PC-3 (cell line): ENCODE measurements at regions not wholly inside any gene's neighbourhood (a gene's known extent, or its start where the extent isn't known, plus 50 kb on each side); places are given as distances from the start of the nearest gene placed in this dataset.
"Not testable (repeated sequence)": the region's sequence is repeated elsewhere in the genome, so short reads cannot be mapped to it uniquely, and the experiment has no call there.

ENCODE experiments used
- ATAC-seq: fragments of 200-7000 bp; cut with Tn5 transposase; 2 replicates; pipeline ENCODE4 v1.9.1; 2020; ENCODE audit warnings: mild to moderate bottlenecking, moderate library complexity
- BruUV-seq: library from RNA; stranded (reverse); fragments of 400-500 nt; replicated peaks from 2 replicates; lab custom pipeline; 2021; lab: Mats Ljungman, UMichigan
- CTCF ChIA-PET: fragments of 300-600 bp; sonication (Branson Sonifier 250); formaldehyde crosslinking; loops from one replicate; lab custom pipeline; 2022; ENCODE audit warnings: antibody characterized with exemption; lab: Charles Lee
- POLR2A ChIA-PET: fragments of 300-600 bp; sonication (Branson Sonifier 250); formaldehyde crosslinking; loops from one replicate; lab custom pipeline; 2022; ENCODE audit warnings: antibody characterized with exemption; ENCODE audit not compliant: unreplicated experiment; lab: Charles Lee
- DNase-seq: peaks from one replicate; pipeline ENCODE4 v3.0.0-alpha.2; 2015
- H2AFZ ChIP-seq: fragments of 300-600 bp; sonication (generic); 2 replicates; pipeline ENCODE4 v1.6.0; 2016; ENCODE audit warnings: antibody characterized with exemption, low read length
- H3F3A ChIP-seq: fragments of 300-600 bp; sonication (generic); one replicate; pipeline ENCODE4 v1.6.0; 2017; ENCODE audit warnings: antibody characterized with exemption, low read length, control low read depth, mild to moderate bottlenecking; ENCODE audit not compliant: unreplicated experiment
- H3K27ac ChIP-seq: fragments of 300-600 bp; sonication (generic); 2 replicates; pipeline ENCODE4 v1.5.1; 2016; ENCODE audit warnings: mild to moderate bottlenecking, low read length
- H3K27me3 ChIP-seq: fragments of 300-600 bp; sonication (generic); 2 replicates; pipeline ENCODE4 v1.6.1; 2016; ENCODE audit warnings: low read length, mixed read lengths
- H3K36me3 ChIP-seq: fragments of 300-600 bp; sonication (generic); 2 replicates; pipeline ENCODE4 v1.6.1; 2016; ENCODE audit warnings: low read depth, mixed run types, low read length, mixed read lengths
- H3K4me1 ChIP-seq: fragments of 300-600 bp; sonication (generic); 2 replicates; pipeline ENCODE4 v1.5.1; 2016; ENCODE audit warnings: low read length; ENCODE audit not compliant: insufficient read depth
- H3K4me2 ChIP-seq: fragments of 300-600 bp; sonication (generic); 2 replicates; pipeline ENCODE4 v1.6.0; 2016; ENCODE audit warnings: low read length
- H3K4me3 ChIP-seq: fragments of 300-600 bp; sonication (generic); 2 replicates; pipeline ENCODE4 v1.5.1; 2016; ENCODE audit warnings: mild to moderate bottlenecking, low read length, mixed read lengths
- H3K79me2 ChIP-seq: fragments of 300-600 bp; sonication (generic); 2 replicates; pipeline ENCODE4 v1.6.1; 2017; ENCODE audit warnings: low read length, mixed read lengths
- H3K9ac ChIP-seq: fragments of 300-600 bp; sonication (generic); 2 replicates; pipeline ENCODE4 v1.6.0; 2016; ENCODE audit warnings: mild to moderate bottlenecking, low read length
- H3K9me2 ChIP-seq: fragments of 300-600 bp; sonication (generic); replicated peaks from 2 replicates; pipeline ENCODE4 v1.6.1; 2016; ENCODE audit warnings: mixed run types, low read length, mixed read lengths
- H3K9me3 ChIP-seq: fragments of 300-600 bp; sonication (generic); 2 replicates; pipeline ENCODE4 v1.6.1; 2016; ENCODE audit warnings: low read length, mixed read lengths
- H4K20me1 ChIP-seq: fragments of 300-600 bp; sonication (generic); 2 replicates; pipeline ENCODE4 v1.6.1; 2016; ENCODE audit warnings: low read length, mixed read lengths
- CTCF ChIP-seq: fragments of 300-600 bp; sonication (generic); conservative IDR thresholded peaks from 2 replicates; pipeline ENCODE4 v1.5.1; 2017; ENCODE audit warnings: antibody characterized with exemption, low read depth, mild to moderate bottlenecking, low read length
- EZH2 ChIP-seq: fragments of 300-600 bp; sonication (generic); IDR thresholded peaks from one replicate; pipeline ENCODE4 v1.6.1; 2017; ENCODE audit warnings: antibody characterized with exemption, mild to moderate bottlenecking, low read length; ENCODE audit not compliant: unreplicated experiment
- EZH2phosphoT487 ChIP-seq: fragments of 300-600 bp; sonication (generic); IDR thresholded peaks from 2 replicates; pipeline ENCODE4 v1.6.1; 2018; ENCODE audit warnings: mild to moderate bottlenecking, antibody characterized with exemption, low read length, borderline replicate concordance
- intact Hi-C: fragments of 100-400 bp; cut with micrococcal nuclease; formaldehyde crosslinking; loops from 2 replicates; pipeline ENCODE4 v1.9.0; 2023

DNA sequence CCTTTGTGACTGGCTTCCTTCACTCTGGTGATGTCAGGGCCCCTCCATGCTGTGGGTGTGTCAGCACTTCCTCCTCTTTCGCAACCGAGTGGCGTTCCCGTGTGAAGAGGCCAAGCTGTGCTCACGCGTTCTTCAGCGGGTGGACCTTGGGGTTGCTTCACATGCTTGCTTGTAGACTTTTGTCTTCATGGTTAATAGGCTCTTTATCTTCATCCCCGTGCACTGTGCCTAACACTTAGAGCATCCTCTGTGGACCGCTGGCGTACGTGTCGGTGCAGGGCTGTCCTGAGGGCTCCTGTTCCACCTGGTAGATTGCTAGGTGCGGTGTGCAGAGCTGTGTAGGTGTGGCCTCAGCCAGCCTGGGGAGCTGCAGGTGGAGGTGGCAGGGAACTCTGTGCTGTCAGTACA is 182.3 kb downstream of the OR4M2 start:
- ChIA-PET CTCF (no interaction called here), POLR2A (no interaction called here)
- Histone ChIP-seq H3K79me2 (no peaks in the 10 kb centered on the region), H3K4me1 (no peaks in the 10 kb centered on the region), H3K4me2 (no peak overlapping the region), H4K20me1 (no peaks in the 10 kb centered on the region), H3K27ac (no peak overlapping the region), H3K9me2 (no peaks in the 10 kb centered on the region), H3K27me3 (no peaks in the 10 kb centered on the region), H3K9ac (no peak overlapping the region), H3F3A (no peaks in the 10 kb centered on the region), H3K9me3 (peaks cover 11% of the 10 kb centered on the region), H2AFZ (no peak overlapping the region), H3K4me3 (no peak overlapping the region), H3K36me3 (no peaks in the 10 kb centered on the region)
- ATAC-seq (no peak), DNase-seq (no peak)
- TF ChIP-seq EZH2phosphoT487 (no peak), EZH2 (no peak), CTCF (no peak)
- no TSS peak for BruUV-seq
- intact Hi-C loops = no loop called here

GRCh38 chr15:22263738-22264137 is 183.4 kb downstream of the OR4M2 start:
- no TSS peak for BruUV-seq
- no peak overlapping the region for H3K27ac ChIP-seq
- no peaks in the 10 kb centered on the region for H3K9me2 ChIP-seq
- no peaks in the 10 kb centered on the region for H3K4me1 ChIP-seq
- H3K9ac ChIP-seq = no peak overlapping the region
- CTCF ChIA-PET = no interaction called here
- H3K36me3 ChIP-seq = no peaks in the 10 kb centered on the region
- ATAC-seq (no peak), DNase-seq (no peak)
- no peaks in the 10 kb centered on the region for H4K20me1 ChIP-seq
- H3K79me2 ChIP-seq = no peaks in the 10 kb centered on the region
- H3K4me3 ChIP-seq = no peak overlapping the region
- no peaks in the 10 kb centered on the region for H3K27me3 ChIP-seq
- H2AFZ ChIP-seq = no peak overlapping the region
- POLR2A ChIA-PET = no interaction called here
- H3F3A ChIP-seq = no peaks in the 10 kb centered on the region
- H3K4me2 ChIP-seq = no peak overlapping the region
- intact Hi-C loops = no loop called here
- H3K9me3 ChIP-seq = peaks cover 16% of the 10 kb centered on the region
- TF ChIP-seq CTCF = no peak
- TF ChIP-seq EZH2phosphoT487 = no peak
- TF ChIP-seq EZH2 = no peak

- POLR2A ChIA-PET, H3K4me1 ChIP-seq, H3K4me2 ChIP-seq, H3K9ac ChIP-seq, H3F3A ChIP-seq, intact Hi-C loops, H3K36me3 ChIP-seq, H3K27me3 ChIP-seq, BruUV-seq, ATAC-seq, H2AFZ ChIP-seq, H3K79me2 ChIP-seq, DNase-seq, H3K4me3 ChIP-seq, H4K20me1 ChIP-seq, H3K9me2 ChIP-seq, H3K27ac ChIP-seq, CTCF ChIA-PET: not testable (repeated sequence)
- peaks cover 16% of the 10 kb centered on the region for H3K9me3 ChIP-seq
Measured at GRCh38 chr15:22264272-22264671, 183.9 kb downstream of the OR4M2 start.
